Endothelial cell (in vitro differentiated cells): ENCODE measurements at regions not wholly inside any gene's neighbourhood (a gene's known extent, or its start where the extent isn't known, plus 50 kb on each side); places are given as distances from the start of the nearest gene placed in this dataset.
A peak's percentile ranks its signal among the peaks of the same experiment; 100 is the strongest.

Source experiments
- DNase-seq: peaks from one replicate; pipeline ENCODE4 v3.0.0; 2021; ENCODE audit warnings: low spot score
- H3K27ac Mint-ChIP-seq: one replicate; pipeline ENCODE4 v1.8.0; 2021; ENCODE audit warnings: mixed read lengths, inconsistent platforms; ENCODE audit not compliant: unreplicated experiment
- H3K27me3 Mint-ChIP-seq: one replicate; pipeline ENCODE4 v1.8.0; 2021; ENCODE audit warnings: mild to moderate bottlenecking, moderate library complexity, mixed read lengths, inconsistent platforms; ENCODE audit not compliant: unreplicated experiment
- H3K36me3 Mint-ChIP-seq: one replicate; pipeline ENCODE4 v1.8.0; 2021; ENCODE audit warnings: mild to moderate bottlenecking, low read depth, mixed read lengths, inconsistent platforms; ENCODE audit not compliant: unreplicated experiment
- H3K4me1 Mint-ChIP-seq: one replicate; pipeline ENCODE4 v1.8.0; 2021; ENCODE audit warnings: mild to moderate bottlenecking, mixed read lengths, inconsistent platforms; ENCODE audit not compliant: unreplicated experiment
- H3K4me3 Mint-ChIP-seq: one replicate; pipeline ENCODE4 v1.8.0; 2021; ENCODE audit warnings: mild to moderate bottlenecking, mixed read lengths, inconsistent platforms; ENCODE audit not compliant: unreplicated experiment
- H3K9me3 Mint-ChIP-seq: one replicate; pipeline ENCODE4 v1.8.0; 2021; ENCODE audit warnings: mixed read lengths, inconsistent platforms; ENCODE audit not compliant: unreplicated experiment
- CTCF ChIP-seq: fragments of 200-600 bp; sonication (generic); IDR thresholded peaks from one replicate; pipeline ENCODE4 v1.5.0; 2021; ENCODE audit warnings: antibody characterized with exemption; ENCODE audit not compliant: unreplicated experiment

- no peaks in the 10 kb centered on the region for H3K36me3 Mint-ChIP-seq
- H3K27ac Mint-ChIP-seq: no peak overlapping the region
- no peak overlapping the region for H3K4me3 Mint-ChIP-seq
- peaks cover 31% of the 10 kb centered on the region for H3K4me1 Mint-ChIP-seq
- no peak for DNase-seq
- no peak for TF ChIP-seq CTCF
- no peaks in the 10 kb centered on the region for H3K9me3 Mint-ChIP-seq
- peaks cover 15% of the 10 kb centered on the region for H3K27me3 Mint-ChIP-seq
Measured at GRCh38 chr15:69603369-69604071, 150.9 kb downstream of the RPLP1 start.

GRCh38 chr15:69604072-69604411, 151.4 kb downstream of the RPLP1 start:
- H3K36me3 Mint-ChIP-seq: no peaks in the 10 kb centered on the region
- H3K4me3 Mint-ChIP-seq: no peak overlapping the region
- H3K4me1 Mint-ChIP-seq: peaks cover 31% of the 10 kb centered on the region
- peak; percentile 15 for DNase-seq
- no peaks in the 10 kb centered on the region for H3K9me3 Mint-ChIP-seq
- H3K27ac Mint-ChIP-seq: peak overlapping the region; percentile 19
- H3K27me3 Mint-ChIP-seq: peaks cover 17% of the 10 kb centered on the region
- no peak for TF ChIP-seq CTCF

- Mint-ChIP-seq H3K4me3 (no peak overlapping the region), H3K27ac (no peak overlapping the region), H3K4me1 (peaks cover 31% of the 10 kb centered on the region), H3K27me3 (peaks cover 12% of the 10 kb centered on the region), H3K36me3 (no peaks in the 10 kb centered on the region), H3K9me3 (no peaks in the 10 kb centered on the region)
- TF ChIP-seq CTCF: no peak
- DNase-seq: no peak
Measured at GRCh38 chr15:69606144-69606543, 153.5 kb downstream of the RPLP1 start.

- Mint-ChIP-seq H3K4me3 (no peak overlapping the region), H3K9me3 (no peaks in the 10 kb centered on the region), H3K36me3 (no peaks in the 10 kb centered on the region), H3K27me3 (peaks cover 14% of the 10 kb centered on the region), H3K4me1 (peaks cover 31% of the 10 kb centered on the region), H3K27ac (no peak overlapping the region)
- DNase-seq: no peak
- no peak for TF ChIP-seq CTCF
Measured at GRCh38 chr15:69606921-69607500, 154.4 kb downstream of the RPLP1 start.

GRCh38 chr15:69608661-69609060, 156.0 kb downstream of the RPLP1 start:
- no peak for TF ChIP-seq CTCF
- H3K9me3 Mint-ChIP-seq: no peaks in the 10 kb centered on the region
- peaks cover 14% of the 10 kb centered on the region for H3K27me3 Mint-ChIP-seq
- no peak overlapping the region for H3K27ac Mint-ChIP-seq
- DNase-seq: no peak
- peaks cover 21% of the 10 kb centered on the region for H3K4me1 Mint-ChIP-seq
- no peak overlapping the region for H3K4me3 Mint-ChIP-seq
- H3K36me3 Mint-ChIP-seq: no peaks in the 10 kb centered on the region
